Suprapubic skin (tissue), 4 donors: ENCODE measurements at regions not wholly inside any gene's neighbourhood (a gene's known extent, or its start where the extent isn't known, plus 50 kb on each side); places are given as distances from the start of the nearest gene placed in this dataset.
"Not testable (repeated sequence)": the region's sequence is repeated elsewhere in the genome, so short reads cannot be mapped to it uniquely, and the experiment has no call there.

Source experiments
- DNase-seq, 2 donors: peaks; one replicate each; pipeline ENCODE4 v3.0.0-alpha.2; 2019; ENCODE audit warnings: low spot score in 2 of 2
- H3K27ac ChIP-seq: fragments of 200-600 bp; sonication (generic); one replicate; pipeline ENCODE4 v1.5.1; 2019
- H3K27me3 ChIP-seq: fragments of 200-600 bp; sonication (generic); one replicate; pipeline ENCODE4 v1.5.1; 2019
- H3K36me3 ChIP-seq: fragments of 200-600 bp; sonication (generic); one replicate; pipeline ENCODE4 v1.5.1; 2019
- H3K4me1 ChIP-seq: fragments of 200-600 bp; sonication (generic); one replicate; pipeline ENCODE4 v1.5.1; 2019
- H3K4me3 ChIP-seq: fragments of 200-600 bp; sonication (generic); one replicate; pipeline ENCODE4 v1.5.1; 2019; ENCODE audit warnings: mild to moderate bottlenecking
- H3K9me3 ChIP-seq: fragments of 200-600 bp; sonication (generic); one replicate; pipeline ENCODE4 v1.5.1; 2019
- EP300 ChIP-seq: sonication (generic); formaldehyde crosslinking; IDR thresholded peaks from one replicate; pipeline ENCODE4 v1.6.1; 2017; ENCODE audit warnings: antibody characterized with exemption
- POLR2A ChIP-seq, 2 donors: fragments of 450-650 bp; IDR thresholded peaks; one replicate each; pipeline ENCODE4 v1.6.1; 2017; ENCODE audit warnings: antibody characterized with exemption in 2 of 2, mild to moderate bottlenecking in 2 of 2, moderate library complexity in 2 of 2
- POLR2AphosphoS5 ChIP-seq, 3 donors: sonication (generic); formaldehyde crosslinking; IDR thresholded peaks; one replicate each; pipeline ENCODE4 v1.6.1; 2017; ENCODE audit warnings: antibody characterized with exemption in 3 of 3
- WGBS: methylation state at CpG from one replicate; pipeline ENCODE4 v1.1.5; 2018; 5-methylcytosine and 5-hydroxymethylcytosine counted together
- TF ChIP-seq, protein P1 (sequence below), 2 donors: fragments of 200-600 bp in 1 of 2; fragments of 450-650 bp in 1 of 2; sonication (generic) in 1 of 2; IDR thresholded peaks; one replicate each; pipeline ENCODE4 v1.5.1; 2016 to 2019; ENCODE audit warnings: antibody characterized with exemption in 2 of 2, mild to moderate bottlenecking in 1 of 2, moderate library complexity in 1 of 2

DNA sequence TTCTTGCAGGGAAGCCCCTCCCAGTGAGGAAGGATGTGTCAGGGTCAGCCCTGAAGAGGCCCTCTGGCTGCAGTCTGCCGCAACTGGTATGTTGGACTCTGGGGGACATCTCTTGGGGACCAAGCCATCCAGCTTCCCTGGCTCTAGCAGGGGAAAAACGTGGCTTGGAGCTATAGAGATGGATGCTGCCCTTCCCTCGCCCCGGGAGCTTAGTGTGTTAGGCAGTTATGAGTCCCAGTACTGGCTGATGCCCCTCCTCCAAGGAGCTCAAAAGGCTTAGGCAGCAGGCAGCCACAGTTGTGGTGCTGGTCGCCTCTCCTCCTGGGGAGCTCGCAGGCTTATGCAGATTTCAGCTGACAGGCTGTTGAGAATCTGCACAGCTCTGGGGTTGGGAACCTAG is 353.1 kb upstream of the GBE1 start:
- no CpG with 5 or more reads among the region's 6 CpGs for WGBS
- Histone ChIP-seq H3K27me3 (no peaks in the 10 kb centered on the region), H3K4me1 (no peaks in the 10 kb centered on the region), H3K27ac (no peak overlapping the region), H3K4me3 (no peak overlapping the region), H3K9me3 (peaks cover 9% of the 10 kb centered on the region), H3K36me3 (no peaks in the 10 kb centered on the region)
- DNase-seq = no peak
- no peak for TF ChIP-seq POLR2A (IDR thresholded peaks at IDR 0.05)
- TF ChIP-seq, protein P1, sequence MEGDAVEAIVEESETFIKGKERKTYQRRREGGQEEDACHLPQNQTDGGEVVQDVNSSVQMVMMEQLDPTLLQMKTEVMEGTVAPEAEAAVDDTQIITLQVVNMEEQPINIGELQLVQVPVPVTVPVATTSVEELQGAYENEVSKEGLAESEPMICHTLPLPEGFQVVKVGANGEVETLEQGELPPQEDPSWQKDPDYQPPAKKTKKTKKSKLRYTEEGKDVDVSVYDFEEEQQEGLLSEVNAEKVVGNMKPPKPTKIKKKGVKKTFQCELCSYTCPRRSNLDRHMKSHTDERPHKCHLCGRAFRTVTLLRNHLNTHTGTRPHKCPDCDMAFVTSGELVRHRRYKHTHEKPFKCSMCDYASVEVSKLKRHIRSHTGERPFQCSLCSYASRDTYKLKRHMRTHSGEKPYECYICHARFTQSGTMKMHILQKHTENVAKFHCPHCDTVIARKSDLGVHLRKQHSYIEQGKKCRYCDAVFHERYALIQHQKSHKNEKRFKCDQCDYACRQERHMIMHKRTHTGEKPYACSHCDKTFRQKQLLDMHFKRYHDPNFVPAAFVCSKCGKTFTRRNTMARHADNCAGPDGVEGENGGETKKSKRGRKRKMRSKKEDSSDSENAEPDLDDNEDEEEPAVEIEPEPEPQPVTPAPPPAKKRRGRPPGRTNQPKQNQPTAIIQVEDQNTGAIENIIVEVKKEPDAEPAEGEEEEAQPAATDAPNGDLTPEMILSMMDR (IDR thresholded peaks at IDR 0.05) = no peak
- TF ChIP-seq POLR2AphosphoS5 (IDR thresholded peaks at IDR 0.05) = no peak
- no peak for TF ChIP-seq EP300

DNA sequence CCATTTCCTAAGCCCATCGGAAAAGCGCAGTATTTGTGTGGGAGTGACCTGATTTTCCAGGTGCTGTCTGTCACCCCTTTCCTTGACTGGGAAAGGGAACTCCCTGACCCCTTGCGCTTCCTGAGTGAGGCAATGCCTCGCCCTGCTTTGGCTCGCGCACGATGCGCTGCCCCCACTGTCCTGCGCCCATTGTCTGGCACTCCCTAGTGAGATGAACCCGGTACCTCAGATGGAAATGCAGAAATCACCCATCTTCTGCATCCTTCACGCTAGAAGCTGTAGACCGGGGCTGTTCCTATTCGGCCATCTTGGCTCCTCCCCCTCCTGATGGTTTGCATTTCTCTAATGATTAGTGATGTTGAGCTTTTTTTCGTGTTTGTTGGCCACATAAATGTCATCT is 349.3 kb upstream of the GBE1 start:
- WGBS = 93% methylated on average over 14 of the region's 14 CpGs
- H3K36me3 ChIP-seq, H3K4me3 ChIP-seq, H3K27me3 ChIP-seq, H3K4me1 ChIP-seq, DNase-seq, H3K27ac ChIP-seq, H3K9me3 ChIP-seq: not testable (repeated sequence)

DNA sequence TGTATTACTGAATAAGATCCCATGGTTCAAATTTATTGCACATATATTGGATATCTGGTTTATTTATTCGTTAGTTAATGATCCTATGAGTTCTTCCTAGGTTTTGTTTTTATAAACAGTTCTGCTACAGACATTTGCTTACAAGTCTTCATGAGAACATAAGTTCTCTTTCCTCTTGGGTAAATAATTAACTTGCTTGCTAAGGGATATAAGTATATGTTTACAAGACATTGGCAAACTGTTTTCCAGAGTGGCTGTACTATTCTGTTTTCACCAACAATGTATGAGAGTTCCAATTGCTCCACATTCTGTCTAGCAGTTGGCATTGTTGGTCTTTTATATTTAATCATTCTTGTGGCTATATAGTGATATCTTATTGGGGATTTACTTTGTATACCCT is 341.8 kb upstream of the GBE1 start:
- WGBS = 88% methylated on average over 1 of the region's 1 CpG
- Histone ChIP-seq H3K27ac (no peak overlapping the region), H3K4me3 (no peak overlapping the region), H3K9me3 (no peaks in the 10 kb centered on the region), H3K4me1 (no peaks in the 10 kb centered on the region), H3K36me3 (no peaks in the 10 kb centered on the region), H3K27me3 (no peaks in the 10 kb centered on the region)
- no peak for DNase-seq
- TF ChIP-seq EP300 = no peak
- no peak for TF ChIP-seq POLR2AphosphoS5 (IDR thresholded peaks at IDR 0.05)
- TF ChIP-seq, protein P1 (IDR thresholded peaks at IDR 0.05) = no peak
- no peak for TF ChIP-seq POLR2A (IDR thresholded peaks at IDR 0.05)

DNA sequence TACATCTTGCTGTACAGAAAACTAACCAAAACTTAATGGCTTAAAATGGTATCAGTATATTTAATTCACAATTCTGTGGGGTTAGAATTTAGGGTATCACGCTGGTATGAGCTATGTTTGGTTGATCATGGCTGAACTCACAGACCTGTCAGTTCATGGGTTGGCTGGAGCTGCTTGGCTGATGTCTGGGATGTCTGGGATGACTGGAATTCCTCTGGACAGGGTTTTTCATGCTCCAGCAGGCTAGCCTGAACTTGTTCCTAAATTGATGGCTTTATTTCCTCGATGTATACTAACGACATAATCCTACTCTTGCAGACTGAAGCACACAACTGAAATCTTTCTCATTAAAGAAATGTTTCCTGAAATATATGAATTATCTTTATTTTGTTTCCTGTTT is 338.9 kb upstream of the GBE1 start:
- no peaks in the 10 kb centered on the region for H3K36me3 ChIP-seq
- DNase-seq = no peak
- H3K4me3 ChIP-seq = no peak overlapping the region
- TF ChIP-seq POLR2AphosphoS5 (IDR thresholded peaks at IDR 0.05) (no peak), POLR2A (IDR thresholded peaks at IDR 0.05) (no peak), EP300 (no peak)
- TF ChIP-seq, protein P1 (IDR thresholded peaks at IDR 0.05) = no peak
- no peaks in the 10 kb centered on the region for H3K4me1 ChIP-seq
- no peaks in the 10 kb centered on the region for H3K9me3 ChIP-seq
- H3K27ac ChIP-seq = no peak overlapping the region
- no peaks in the 10 kb centered on the region for H3K27me3 ChIP-seq
- WGBS = 38% methylated on average over 3 of the region's 3 CpGs

DNA sequence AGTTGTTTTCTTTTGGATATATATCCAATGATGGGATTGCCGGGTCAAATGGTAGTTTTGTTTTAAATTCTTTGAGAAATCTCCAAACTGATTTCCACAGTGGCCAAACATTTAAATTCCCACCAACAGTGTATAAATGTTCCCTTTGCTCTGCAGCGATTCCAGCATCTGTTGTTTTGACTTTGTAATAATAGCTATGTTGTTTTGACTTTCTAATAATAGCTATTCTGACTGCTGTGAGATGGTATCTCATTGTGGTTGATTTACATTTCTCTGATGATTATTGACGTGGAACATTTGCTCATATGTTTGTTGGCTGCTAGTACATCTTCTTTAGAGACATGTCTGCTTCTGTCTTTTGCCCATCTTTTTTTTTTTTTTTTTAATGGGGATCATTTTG is 332.2 kb upstream of the GBE1 start:
- Histone ChIP-seq H3K9me3 (no peaks in the 10 kb centered on the region), H3K36me3 (no peaks in the 10 kb centered on the region), H3K4me1 (no peaks in the 10 kb centered on the region), H3K4me3 (no peak overlapping the region), H3K27me3 (no peaks in the 10 kb centered on the region), H3K27ac (no peak overlapping the region)
- WGBS = 69% methylated on average over 3 of the region's 3 CpGs
- TF ChIP-seq, protein P1 (IDR thresholded peaks at IDR 0.05) = no peak
- no peak for TF ChIP-seq EP300
- DNase-seq = no peak

DNA sequence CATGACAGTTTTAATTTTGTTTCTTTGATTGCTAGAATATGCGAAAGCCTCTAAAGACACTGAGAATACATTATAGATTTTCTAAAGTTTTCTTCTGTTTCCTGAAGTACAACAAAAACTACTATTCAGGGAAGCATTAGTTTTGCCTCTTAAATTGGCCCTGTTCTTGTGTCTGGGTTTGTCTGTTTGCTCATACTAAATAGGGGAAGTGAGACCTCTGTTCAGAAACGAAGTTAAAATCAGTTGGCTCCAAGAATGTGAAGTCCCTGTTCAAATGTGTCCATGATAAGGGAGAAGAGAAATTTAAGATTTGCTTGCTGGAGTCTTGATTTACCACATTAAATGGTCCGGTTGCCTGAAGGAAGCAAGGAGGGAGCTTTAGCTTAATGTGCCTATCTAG is 327.3 kb upstream of the GBE1 start:
- TF ChIP-seq POLR2A (IDR thresholded peaks at IDR 0.05) (no peak), POLR2AphosphoS5 (IDR thresholded peaks at IDR 0.05) (no peak), EP300 (no peak)
- TF ChIP-seq, protein P1 (IDR thresholded peaks at IDR 0.05) = no peak
- Histone ChIP-seq H3K27ac (no peak overlapping the region), H3K36me3 (no peaks in the 10 kb centered on the region), H3K4me3 (no peak overlapping the region), H3K9me3 (no peaks in the 10 kb centered on the region), H3K4me1 (no peaks in the 10 kb centered on the region), H3K27me3 (no peaks in the 10 kb centered on the region)
- no peak for DNase-seq
- WGBS = 76% methylated on average over 3 of the region's 3 CpGs
